OCI-LY1 (cell line): ENCODE measurements at regions not wholly inside any gene's neighbourhood (a gene's known extent, or its start where the extent isn't known, plus 50 kb on each side); places are given as distances from the start of the nearest gene placed in this dataset.

ENCODE experiments used
- EZH2 ChIP-seq: fragments of 200-600 bp; sonication (generic), shearing (Covaris generic); IDR thresholded peaks from 2 replicates; pipeline ENCODE4 v1.8.0; 2017; ENCODE audit warnings: borderline replicate concordance, mixed run types, mild to moderate bottlenecking, antibody characterized with exemption, low read length, moderate library complexity, mixed read lengths
- TF ChIP-seq, protein P1 (sequence below): fragments of 200-600 bp; sonication (generic), shearing (Covaris generic); IDR thresholded peaks from 2 replicates; pipeline ENCODE4 v1.5.1; 2017; ENCODE audit warnings: mild to moderate bottlenecking, antibody characterized with exemption, low read length, moderate library complexity, mixed read lengths

DNA sequence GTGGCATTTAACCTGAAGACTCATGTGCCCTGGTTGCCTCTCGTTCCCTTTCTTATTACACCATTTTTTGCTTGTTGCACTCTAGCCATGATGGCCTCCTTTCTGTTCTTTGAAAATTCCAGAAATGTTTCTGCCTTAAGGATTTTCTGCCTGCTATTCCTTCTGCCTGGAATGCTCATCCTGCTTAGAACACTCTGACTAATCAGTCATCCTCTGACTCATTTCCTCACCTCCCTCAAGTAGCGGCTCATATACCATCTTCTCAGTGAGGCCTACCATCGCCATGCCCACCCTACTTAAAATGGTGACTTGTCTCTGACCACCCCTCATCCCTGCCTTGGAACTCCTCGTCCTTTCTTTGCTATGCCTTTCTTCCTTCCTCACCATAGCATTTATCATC, 68.8 kb downstream of the KIF4B start:
- TF ChIP-seq, protein P1, sequence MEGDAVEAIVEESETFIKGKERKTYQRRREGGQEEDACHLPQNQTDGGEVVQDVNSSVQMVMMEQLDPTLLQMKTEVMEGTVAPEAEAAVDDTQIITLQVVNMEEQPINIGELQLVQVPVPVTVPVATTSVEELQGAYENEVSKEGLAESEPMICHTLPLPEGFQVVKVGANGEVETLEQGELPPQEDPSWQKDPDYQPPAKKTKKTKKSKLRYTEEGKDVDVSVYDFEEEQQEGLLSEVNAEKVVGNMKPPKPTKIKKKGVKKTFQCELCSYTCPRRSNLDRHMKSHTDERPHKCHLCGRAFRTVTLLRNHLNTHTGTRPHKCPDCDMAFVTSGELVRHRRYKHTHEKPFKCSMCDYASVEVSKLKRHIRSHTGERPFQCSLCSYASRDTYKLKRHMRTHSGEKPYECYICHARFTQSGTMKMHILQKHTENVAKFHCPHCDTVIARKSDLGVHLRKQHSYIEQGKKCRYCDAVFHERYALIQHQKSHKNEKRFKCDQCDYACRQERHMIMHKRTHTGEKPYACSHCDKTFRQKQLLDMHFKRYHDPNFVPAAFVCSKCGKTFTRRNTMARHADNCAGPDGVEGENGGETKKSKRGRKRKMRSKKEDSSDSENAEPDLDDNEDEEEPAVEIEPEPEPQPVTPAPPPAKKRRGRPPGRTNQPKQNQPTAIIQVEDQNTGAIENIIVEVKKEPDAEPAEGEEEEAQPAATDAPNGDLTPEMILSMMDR = no peak
- no peak for TF ChIP-seq EZH2
